SK-N-SH (cell line): ENCODE measurements at regions not wholly inside any gene's neighbourhood (a gene's known extent, or its start where the extent isn't known, plus 50 kb on each side); places are given as distances from the start of the nearest gene placed in this dataset.

ENCODE experiments used
- CTCF ChIA-PET: fragments of 300-600, 350-600 bp; formaldehyde crosslinking; extraction: SDS; loops from one replicate; lab custom pipeline; 2021; lab: Yijun Ruan, JAX
- POLR2A ChIA-PET: fragments of 350-600 bp; sonication (Branson Sonifier 250); formaldehyde crosslinking; extraction: SDS; loops from one replicate; lab custom pipeline; 2020; ENCODE audit warnings: antibody characterized with exemption, inconsistent platforms; lab: Yijun Ruan, JAX
- DNase-seq: peaks from one replicate; pipeline ENCODE4 v3.0.0; 2012
- H2AFZ ChIP-seq: fragments of 200-600 bp; sonication (generic); 2 replicates; pipeline ENCODE4 v1.8.1; 2016; ENCODE audit warnings: antibody characterized with exemption, mild to moderate bottlenecking, low read depth
- H3F3A ChIP-seq: fragments of 200-600 bp; sonication (generic); replicated peaks from 2 replicates; pipeline ENCODE3; 2016; ENCODE audit warnings: antibody characterized with exemption, mild to moderate bottlenecking; ENCODE audit not compliant: insufficient read depth
- H3K27ac ChIP-seq, 2 experiments: fragments of 200-500 bp in 1 of 2; fragments of 200-600 bp in 1 of 2; sonication (Bioruptor generic) in 1 of 2; sonication (generic), shearing (Covaris generic) in 1 of 2; 2 replicates each; pipeline versions ENCODE4 v1.5.1 to v1.6.1; 2014 to 2016; ENCODE audit warnings: low read depth in 2 of 2, inconsistent platforms in 1 of 2, low read length in 1 of 2, mild to moderate bottlenecking in 1 of 2, mixed read lengths in 1 of 2
- H3K27me3 ChIP-seq: fragments of 200-600 bp; sonication (generic), shearing (Covaris generic); 2 replicates; pipeline ENCODE4 v1.6.1; 2016; ENCODE audit warnings: mixed run types; ENCODE audit not compliant: insufficient read depth
- H3K36me3 ChIP-seq, 2 experiments: fragments of 200-500 bp in 1 of 2; fragments of 200-600 bp in 1 of 2; sonication (Bioruptor generic) in 1 of 2; sonication (generic) in 1 of 2; replicated peaks in 1 of 2; 2 replicates each; pipeline versions ENCODE3 to v1.5.1; 2014 to 2016; ENCODE audit warnings: low read length in 1 of 2, mild to moderate bottlenecking in 1 of 2; ENCODE audit not compliant: insufficient read depth in 2 of 2, control insufficient read depth in 1 of 2
- H3K4me1 ChIP-seq, 2 experiments: fragments of 200-500 bp in 1 of 2; fragments of 200-600 bp in 1 of 2; sonication (Bioruptor generic) in 1 of 2; sonication (generic), shearing (Covaris generic) in 1 of 2; 2 replicates each; pipeline versions ENCODE4 v1.5.1 to v1.6.1; 2014 to 2016; ENCODE audit warnings: low read depth in 1 of 2, low read length in 1 of 2, mixed run types in 1 of 2; ENCODE audit not compliant: insufficient read depth in 2 of 2, control insufficient read depth in 1 of 2
- H3K4me2 ChIP-seq: fragments of 200-600 bp; sonication (generic), shearing (Covaris generic); 2 replicates; pipeline ENCODE4 v1.6.1; 2017; ENCODE audit warnings: mixed run types
- H3K4me3 ChIP-seq, 2 experiments: fragments of 200-500 bp in 1 of 2; fragments of 200-600 bp in 1 of 2; sonication (Bioruptor generic) in 1 of 2; sonication (generic), shearing (Covaris generic) in 1 of 2; 2 replicates each; pipeline versions ENCODE4 v1.5.1 to v1.8.1; 2014 to 2016; ENCODE audit warnings: low read depth in 2 of 2, inconsistent platforms in 1 of 2, low read length in 1 of 2, mild to moderate bottlenecking in 1 of 2, mixed read lengths in 1 of 2, moderate library complexity in 1 of 2
- H3K79me2 ChIP-seq: fragments of 200-600 bp; sonication (generic); 2 replicates; pipeline ENCODE4 v1.8.1; 2017; ENCODE audit warnings: mild to moderate bottlenecking; ENCODE audit not compliant: insufficient read depth
- H3K9ac ChIP-seq: fragments of 200-600 bp; sonication (generic); 2 replicates; pipeline ENCODE4 v1.6.1; 2017; ENCODE audit warnings: mixed run types
- H3K9me2 ChIP-seq: fragments of 200-600 bp; sonication (generic); 2 replicates; pipeline ENCODE4 v1.6.1; 2017; ENCODE audit warnings: mixed run types
- H3K9me3 ChIP-seq: fragments of 200-600 bp; sonication (generic); 2 replicates; pipeline ENCODE4 v1.6.1; 2017; ENCODE audit warnings: mixed run types, mild to moderate bottlenecking, moderate library complexity
- H4K20me1 ChIP-seq: fragments of 200-600 bp; sonication (generic); 2 replicates; pipeline ENCODE4 v1.6.1; 2017; ENCODE audit warnings: mild to moderate bottlenecking, mixed run types; ENCODE audit not compliant: insufficient read depth
- EP300 ChIP-seq, 2 experiments: IDR thresholded peaks; 2 replicates each; pipeline versions ENCODE4 v1.4.0 to v1.6.1; 2012; ENCODE audit warnings: borderline replicate concordance in 1 of 2, low read depth in 1 of 2, low read length in 1 of 2
- FOXJ3 ChIP-seq: sonication (generic); formaldehyde crosslinking; IDR thresholded peaks from 2 replicates; pipeline ENCODE4 v1.5.1; 2020; ENCODE audit warnings: mild to moderate bottlenecking, missing genetic modification reagents
- FOXM1 ChIP-seq: IDR thresholded peaks from 2 replicates; pipeline ENCODE4 v1.4.0; 2012; ENCODE audit warnings: low read depth, mild to moderate bottlenecking
- GABPA ChIP-seq: IDR thresholded peaks from 2 replicates; pipeline ENCODE4 v1.4.0; 2012; ENCODE audit warnings: low read depth, mild to moderate bottlenecking
- GATA2 ChIP-seq: sonication (generic); formaldehyde crosslinking; IDR thresholded peaks from 2 replicates; pipeline ENCODE4 v1.5.0; 2020; ENCODE audit warnings: mild to moderate bottlenecking, missing genetic modification reagents
- IRF3 ChIP-seq: fragments of 150-350 bp; IDR thresholded peaks from 2 replicates; pipeline ENCODE4 v1.6.1; 2016; ENCODE audit warnings: mild to moderate bottlenecking, low read depth, low read length
- MEF2A ChIP-seq: IDR thresholded peaks from 2 replicates; pipeline ENCODE4 v1.4.0; 2012; ENCODE audit warnings: low read depth, borderline replicate concordance
- NRF1 ChIP-seq: IDR thresholded peaks from 2 replicates; pipeline ENCODE4 v1.6.1; 2012; ENCODE audit warnings: low read depth, mild to moderate bottlenecking, low read length
- POLR2AphosphoS5 ChIP-seq: IDR thresholded peaks from 2 replicates; pipeline ENCODE4 v1.6.1; 2012; ENCODE audit warnings: low read depth, low read length
- RFX5 ChIP-seq: IDR thresholded peaks from 2 replicates; pipeline ENCODE4 v1.6.1; 2012; ENCODE audit warnings: mild to moderate bottlenecking, improper control_type of control experiment, low read length
- RXRA ChIP-seq: IDR thresholded peaks from 2 replicates; pipeline ENCODE4 v1.4.0; 2012; ENCODE audit warnings: low read depth, mild to moderate bottlenecking, borderline replicate concordance
- TAF1 ChIP-seq: IDR thresholded peaks from 2 replicates; pipeline ENCODE4 v1.6.1; 2012; ENCODE audit warnings: low read depth, mild to moderate bottlenecking, low read length, moderate library complexity, borderline replicate concordance
- WGBS: methylation state at CpG from one replicate; pipeline ENCODE4 v1.1.6; 2017; ENCODE audit warnings: low lambda C conversion rate; 5-methylcytosine and 5-hydroxymethylcytosine counted together
- TF ChIP-seq, protein P1 (sequence below): fragments of 200-600 bp; sonication (generic); IDR thresholded peaks from 2 replicates; pipeline ENCODE4 v1.6.1; 2017; ENCODE audit warnings: antibody characterized with exemption, mild to moderate bottlenecking, moderate library complexity
- TF ChIP-seq, protein P2 (sequence below): IDR thresholded peaks from 2 replicates; pipeline ENCODE4 v1.4.0; 2012; ENCODE audit warnings: low read depth, borderline replicate concordance

DNA sequence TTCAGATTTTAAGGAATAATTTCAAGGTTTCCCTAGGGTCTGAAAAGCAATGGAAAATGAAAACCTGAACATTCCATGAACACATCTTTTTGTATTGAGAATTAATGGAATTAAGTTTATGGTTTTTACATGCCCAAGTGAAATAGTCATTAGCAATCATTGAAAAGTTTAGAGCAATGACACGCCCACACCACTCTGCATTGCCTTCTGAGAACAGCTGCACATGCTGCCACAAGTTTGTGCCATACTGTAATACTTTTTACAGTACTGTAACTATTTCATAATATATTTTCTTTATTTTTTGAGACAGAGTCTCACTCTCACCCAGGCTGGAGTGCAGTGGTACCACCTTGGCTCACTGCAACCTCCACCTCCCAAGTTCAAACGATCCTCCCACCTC, 345.2 kb upstream of the PMFBP1 start:
- Histone ChIP-seq H3K79me2 (no peaks in the 10 kb centered on the region), H3K27me3 (no peaks in the 10 kb centered on the region), H3K9me2 (no peaks in the 10 kb centered on the region), H3K4me3 (no peak overlapping the region), H3F3A (no peaks in the 10 kb centered on the region), H2AFZ (no peak overlapping the region), H3K9me3 (no peaks in the 10 kb centered on the region), H3K4me2 (no peak overlapping the region), H3K36me3 (no peaks in the 10 kb centered on the region), H4K20me1 (no peaks in the 10 kb centered on the region), H3K4me1 (no peaks in the 10 kb centered on the region)
- DNase-seq, result no peak
- 93% methylated on average over 2 of the region's 2 CpGs for WGBS
- ChIA-PET CTCF (interaction anchor here (0.7 kb wide), 1 partner anchor 358 kb away, joined by 4 read pairs; no protein-coding TSS in a partner anchor), POLR2A (no interaction called here)
- TF ChIP-seq, protein P1, sequence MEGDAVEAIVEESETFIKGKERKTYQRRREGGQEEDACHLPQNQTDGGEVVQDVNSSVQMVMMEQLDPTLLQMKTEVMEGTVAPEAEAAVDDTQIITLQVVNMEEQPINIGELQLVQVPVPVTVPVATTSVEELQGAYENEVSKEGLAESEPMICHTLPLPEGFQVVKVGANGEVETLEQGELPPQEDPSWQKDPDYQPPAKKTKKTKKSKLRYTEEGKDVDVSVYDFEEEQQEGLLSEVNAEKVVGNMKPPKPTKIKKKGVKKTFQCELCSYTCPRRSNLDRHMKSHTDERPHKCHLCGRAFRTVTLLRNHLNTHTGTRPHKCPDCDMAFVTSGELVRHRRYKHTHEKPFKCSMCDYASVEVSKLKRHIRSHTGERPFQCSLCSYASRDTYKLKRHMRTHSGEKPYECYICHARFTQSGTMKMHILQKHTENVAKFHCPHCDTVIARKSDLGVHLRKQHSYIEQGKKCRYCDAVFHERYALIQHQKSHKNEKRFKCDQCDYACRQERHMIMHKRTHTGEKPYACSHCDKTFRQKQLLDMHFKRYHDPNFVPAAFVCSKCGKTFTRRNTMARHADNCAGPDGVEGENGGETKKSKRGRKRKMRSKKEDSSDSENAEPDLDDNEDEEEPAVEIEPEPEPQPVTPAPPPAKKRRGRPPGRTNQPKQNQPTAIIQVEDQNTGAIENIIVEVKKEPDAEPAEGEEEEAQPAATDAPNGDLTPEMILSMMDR, result no peak
- no peak for TF ChIP-seq GABPA
- TF ChIP-seq MEF2A, result no peak
- TF ChIP-seq, all 33 proteins: peak for 0
- Histone ChIP-seq H3K27ac (no peak overlapping the region), H3K9ac (no peak overlapping the region)

- ChIA-PET POLR2A (no interaction called here), CTCF (interaction anchor here (1.3 kb wide), 1 partner anchor 234 kb away, joined by 3 read pairs; no protein-coding TSS in a partner anchor)
- WGBS, result 90% methylated on average over 3 of the region's 3 CpGs
These were observed 339.2 kb upstream of the PMFBP1 start for GRCh38 chr16:72511171-72511570.

GRCh38 chr16:72508191-72508590, 336.2 kb upstream of the PMFBP1 start:
- no peak overlapping the region for H2AFZ ChIP-seq
- peaks cover 0 to 5% of the 10 kb centered on the region in 2 experiments for H3K36me3 ChIP-seq
- no peak overlapping the region for H3K4me3 ChIP-seq
- H3K27me3 ChIP-seq, result no peaks in the 10 kb centered on the region
- no peaks in the 10 kb centered on the region for H4K20me1 ChIP-seq
- no peak overlapping the region for H3K4me2 ChIP-seq
- 79% methylated on average over 1 of the region's 1 CpG for WGBS
- H3K27ac ChIP-seq, result no peak overlapping the region
- no peaks in the 10 kb centered on the region; a peak in 1 of 4 replicates for H3K4me1 ChIP-seq
- H3K79me2 ChIP-seq, result no peaks in the 10 kb centered on the region
- DNase-seq, result no peak
- no peak overlapping the region for H3K9ac ChIP-seq
- peaks cover 3% of the 10 kb centered on the region for H3F3A ChIP-seq
- no peaks in the 10 kb centered on the region for H3K9me3 ChIP-seq
- ChIA-PET CTCF (no interaction called here), POLR2A (no interaction called here)
- H3K9me2 ChIP-seq, result no peaks in the 10 kb centered on the region
- no peak for TF ChIP-seq IRF3
- no peak for TF ChIP-seq POLR2AphosphoS5
- TF ChIP-seq, protein P2, sequence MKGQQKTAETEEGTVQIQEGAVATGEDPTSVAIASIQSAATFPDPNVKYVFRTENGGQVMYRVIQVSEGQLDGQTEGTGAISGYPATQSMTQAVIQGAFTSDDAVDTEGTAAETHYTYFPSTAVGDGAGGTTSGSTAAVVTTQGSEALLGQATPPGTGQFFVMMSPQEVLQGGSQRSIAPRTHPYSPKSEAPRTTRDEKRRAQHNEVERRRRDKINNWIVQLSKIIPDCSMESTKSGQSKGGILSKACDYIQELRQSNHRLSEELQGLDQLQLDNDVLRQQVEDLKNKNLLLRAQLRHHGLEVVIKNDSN, result no peak
- no peak for TF ChIP-seq GATA2 (CRISPR knock-in tag)
- no peak for TF ChIP-seq FOXJ3 (CRISPR knock-in tag)
- no peak for TF ChIP-seq MEF2A
- TF ChIP-seq RFX5, result no peak
- TF ChIP-seq GABPA, result no peak
- TF ChIP-seq EP300 (IDR thresholded peaks at IDR 0.05; ENCODE audit: borderline replicate concordance in 1 of 2, low read depth in 1 of 2, low read length in 1 of 2), result no peak
- no peak for TF ChIP-seq FOXM1
- no peak for TF ChIP-seq TAF1

More at GRCh38 chr16:72511171-72511570, 339.2 kb upstream of the PMFBP1 start:
- Histone ChIP-seq H2AFZ (no peak overlapping the region), H3K27me3 (no peaks in the 10 kb centered on the region), H3K36me3 (peaks cover 0 to 5% of the 10 kb centered on the region in 2 experiments), H3K79me2 (no peaks in the 10 kb centered on the region), H3K9me3 (no peaks in the 10 kb centered on the region), H3K4me3 (no peak overlapping the region), H3K4me1 (no peaks in the 10 kb centered on the region), H3F3A (peaks cover 3% of the 10 kb centered on the region), H4K20me1 (no peaks in the 10 kb centered on the region), H3K4me2 (no peak overlapping the region), H3K9me2 (no peaks in the 10 kb centered on the region), H3K9ac (no peak overlapping the region), H3K27ac (no peak overlapping the region)
- TF ChIP-seq RFX5 (no peak), RXRA (no peak), POLR2AphosphoS5 (no peak), MEF2A (no peak), NRF1 (no peak)
- DNase-seq, result no peak
